Breast epithelium (tissue), 3 donors: ENCODE measurements at regions not wholly inside any gene's neighbourhood (a gene's known extent, or its start where the extent isn't known, plus 50 kb on each side); places are given as distances from the start of the nearest gene placed in this dataset.

ENCODE experiments used
- CTCF ChIP-seq, 3 donors: fragments of 450-650 bp; IDR thresholded peaks; one replicate each; pipeline ENCODE4 v1.5.1; 2016 to 2017; ENCODE audit warnings: antibody characterized with exemption in 3 of 3, mild to moderate bottlenecking in 3 of 3, moderate library complexity in 3 of 3
- POLR2A ChIP-seq: fragments of 450-650 bp; IDR thresholded peaks from one replicate; pipeline ENCODE4 v1.6.1; 2016; ENCODE audit warnings: antibody characterized with exemption, mild to moderate bottlenecking, moderate library complexity
- POLR2AphosphoS5 ChIP-seq, 3 donors: sonication (generic); formaldehyde crosslinking; IDR thresholded peaks; one replicate each; pipeline ENCODE4 v1.6.1; 2017; ENCODE audit warnings: antibody characterized with exemption in 3 of 3

GRCh38 chr5:167241436-167242067, 1049.9 kb upstream of the WWC1 start:
- TF ChIP-seq CTCF (IDR thresholded peaks at IDR 0.05) (no peak), POLR2AphosphoS5 (IDR thresholded peaks at IDR 0.05) (no peak), POLR2A (no peak)
